Body of pancreas (tissue), 4 donors: ENCODE measurements at regions not wholly inside any gene's neighbourhood (a gene's known extent, or its start where the extent isn't known, plus 50 kb on each side); places are given as distances from the start of the nearest gene placed in this dataset.

ENCODE experiments used
- CTCF ChIP-seq, 7 experiments: fragments of 450-650 bp in 4 of 7; fragments of 200-600 bp in 3 of 7; sonication (generic) in 3 of 7; IDR thresholded peaks; one replicate each; pipeline ENCODE4 v1.5.1; 2016 to 2019; ENCODE audit warnings: antibody characterized with exemption in 7 of 7
- POLR2A ChIP-seq, 3 donors: fragments of 450-650 bp; IDR thresholded peaks; one replicate each; pipeline ENCODE4 v1.6.1; 2016; ENCODE audit warnings: antibody characterized with exemption in 3 of 3, mild to moderate bottlenecking in 2 of 3

GRCh38 chr4:33493231-33493630, 2751.1 kb downstream of the ARAP2 start:
- TF ChIP-seq CTCF (IDR thresholded peaks at IDR 0.05): no peak
- no peak for TF ChIP-seq POLR2A (IDR thresholded peaks at IDR 0.05)
